ENCODE measurements at regions not wholly inside any gene's neighbourhood (a gene's known extent, or its start where the extent isn't known, plus 50 kb on each side); places are given as distances from the start of the nearest gene placed in this dataset.

DNA sequence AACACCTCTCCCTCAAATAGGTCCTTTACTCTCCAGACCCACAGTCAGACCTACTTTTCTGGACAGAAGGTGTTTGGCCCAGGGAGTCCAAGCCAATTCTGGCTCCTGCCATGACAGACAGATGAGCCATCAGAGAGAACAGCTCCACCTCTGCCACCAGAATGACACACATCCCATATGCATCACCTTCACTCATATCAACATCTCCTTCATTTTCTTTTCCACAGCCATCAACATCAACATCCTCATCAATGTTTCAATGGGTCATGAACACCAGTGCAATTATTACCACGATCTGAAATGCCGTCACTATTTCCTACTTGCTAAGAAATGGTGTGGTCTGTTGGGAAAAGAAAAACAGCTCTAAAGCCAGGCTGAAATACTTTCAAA, 67.9 kb downstream of the CCDC71L start:
- Histone ChIP-seq H3K36me3 (no peaks in the 10 kb centered on the region), H3K9me3 (no peaks in the 10 kb centered on the region), H3K4me1 (no peaks in the 10 kb centered on the region), H3K27me3 (no peaks in the 10 kb centered on the region), H3K4me3 (no peak overlapping the region), H3K27ac (no peak overlapping the region)
- TF ChIP-seq CTCF (IDR thresholded peaks at IDR 0.05) (no peak), POLR2A (IDR thresholded peaks at IDR 0.05) (no peak)
- DNase-seq = no peak

DNA sequence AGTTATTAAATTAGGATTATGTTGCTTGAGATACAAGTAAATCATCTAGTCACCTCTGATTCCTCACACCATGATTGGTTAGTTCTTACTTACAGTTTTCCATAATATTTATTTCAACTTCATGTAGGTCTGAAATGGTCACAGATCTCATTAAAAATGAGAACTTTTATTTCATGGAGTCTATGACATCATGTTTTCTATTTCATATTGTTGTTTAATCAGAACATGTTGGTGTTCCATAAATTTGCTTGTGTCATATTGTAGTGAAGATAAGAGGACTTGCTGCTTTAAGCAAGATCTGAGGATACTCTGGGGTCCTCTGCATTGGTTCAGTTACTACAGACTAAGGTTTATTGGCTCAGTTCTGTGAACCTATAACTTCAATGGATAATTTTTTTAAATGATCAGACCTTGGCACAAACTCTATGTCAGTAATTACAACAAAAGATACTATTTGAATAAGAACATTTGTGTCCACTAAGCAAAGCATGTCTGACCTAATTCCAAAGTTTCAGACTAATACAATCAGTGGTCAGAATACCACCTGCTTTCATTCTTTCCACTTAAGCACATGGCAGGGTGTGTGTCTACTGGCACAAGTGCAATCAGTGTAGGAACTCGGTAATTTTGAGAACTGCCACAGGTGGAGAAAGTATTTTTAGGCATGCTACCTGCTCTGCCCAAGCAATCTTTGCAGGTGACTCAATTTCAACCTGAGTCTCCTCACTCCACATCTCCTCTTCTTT, 68.5 kb downstream of the CCDC71L start:
- no peak for DNase-seq
- Histone ChIP-seq H3K4me1 (no peaks in the 10 kb centered on the region), H3K4me3 (no peak overlapping the region), H3K9me3 (no peaks in the 10 kb centered on the region), H3K27ac (no peak overlapping the region), H3K27me3 (no peaks in the 10 kb centered on the region), H3K36me3 (no peaks in the 10 kb centered on the region)
- TF ChIP-seq POLR2A (IDR thresholded peaks at IDR 0.05) = no peak
- TF ChIP-seq CTCF (IDR thresholded peaks at IDR 0.05) = no peak

DNA sequence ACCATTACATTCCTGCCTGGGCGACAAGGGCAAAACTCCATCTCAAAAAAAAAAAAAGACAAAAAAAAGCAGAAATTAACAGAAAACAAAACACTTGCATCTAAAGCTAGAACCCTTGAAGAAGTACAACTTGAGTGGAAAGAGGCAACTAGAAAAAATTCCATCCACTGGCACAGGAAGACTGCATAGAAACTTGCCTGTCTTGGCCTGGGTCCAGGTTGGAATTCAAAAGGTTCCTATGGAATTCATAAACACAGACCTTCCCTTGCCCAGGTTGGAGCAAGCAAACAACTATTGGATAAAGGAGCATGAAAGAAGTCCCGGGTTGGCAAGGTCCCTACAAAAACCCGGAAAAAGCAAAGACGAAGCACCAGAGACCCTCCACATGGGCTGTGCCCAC, 69.8 kb downstream of the CCDC71L start:
- DNase-seq = no peak
- TF ChIP-seq CTCF (IDR thresholded peaks at IDR 0.05) (no peak), POLR2A (IDR thresholded peaks at IDR 0.05) (no peak)
- Histone ChIP-seq H3K27ac (no peak overlapping the region), H3K9me3 (no peaks in the 10 kb centered on the region), H3K4me1 (no peaks in the 10 kb centered on the region), H3K36me3 (no peaks in the 10 kb centered on the region), H3K4me3 (no peak overlapping the region), H3K27me3 (no peaks in the 10 kb centered on the region)

GRCh38 chr7:106590209-106590816, 70.6 kb downstream of the CCDC71L start:
- Histone ChIP-seq H3K27ac (no peak overlapping the region), H3K27me3 (no peaks in the 10 kb centered on the region), H3K4me1 (no peaks in the 10 kb centered on the region), H3K9me3 (no peaks in the 10 kb centered on the region), H3K4me3 (no peak overlapping the region), H3K36me3 (no peaks in the 10 kb centered on the region)
- no peak for TF ChIP-seq POLR2A (IDR thresholded peaks at IDR 0.05)
- TF ChIP-seq CTCF (IDR thresholded peaks at IDR 0.05) = no peak
- DNase-seq = no peak

GRCh38 chr7:106589198-106589879, 71.6 kb downstream of the CCDC71L start:
- H3K4me3 ChIP-seq = no peak overlapping the region
- no peak for TF ChIP-seq CTCF (IDR thresholded peaks at IDR 0.05)
- H3K9me3 ChIP-seq = no peaks in the 10 kb centered on the region
- H3K27ac ChIP-seq = no peak overlapping the region
- no peak for DNase-seq
- no peaks in the 10 kb centered on the region for H3K27me3 ChIP-seq
- H3K36me3 ChIP-seq = no peaks in the 10 kb centered on the region
- no peaks in the 10 kb centered on the region for H3K4me1 ChIP-seq

Measured in Peyer's patch (tissue), 4 donors.